HepG2 (cell line): ENCODE measurements at regions not wholly inside any gene's neighbourhood (a gene's known extent, or its start where the extent isn't known, plus 50 kb on each side); places are given as distances from the start of the nearest gene placed in this dataset.
"Not testable (repeated sequence)": the region's sequence is repeated elsewhere in the genome, so short reads cannot be mapped to it uniquely, and the experiment has no call there.

ENCODE experiments used
- DPF2 ChIP-seq: sonication (generic); formaldehyde crosslinking; IDR thresholded peaks from 2 replicates; pipeline ENCODE4 v1.4.0; 2020; ENCODE audit warnings: mild to moderate bottlenecking, low read depth, missing genetic modification reagents, borderline replicate concordance
- HOXA3 ChIP-seq: sonication (generic); formaldehyde crosslinking; IDR thresholded peaks from 2 replicates; pipeline ENCODE4 v1.5.0; 2020; ENCODE audit warnings: missing genetic modification reagents
- MEIS1 ChIP-seq: sonication (generic); formaldehyde crosslinking; IDR thresholded peaks from 2 replicates; pipeline ENCODE4 v1.9.0; 2021; ENCODE audit warnings: mild to moderate bottlenecking, missing genetic modification reagents, moderate library complexity, borderline replicate concordance
- PHF8 ChIP-seq: sonication (generic); formaldehyde crosslinking; IDR thresholded peaks from 2 replicates; pipeline ENCODE4 v1.5.0; 2020; ENCODE audit warnings: missing genetic modification reagents
- TARDBP ChIP-seq: sonication (generic); formaldehyde crosslinking; IDR thresholded peaks from 2 replicates; pipeline ENCODE4 v1.8.0; 2022; ENCODE audit warnings: mild to moderate bottlenecking, missing genetic modification reagents
- ZBTB7B ChIP-seq: sonication (generic); formaldehyde crosslinking; IDR thresholded peaks from 2 replicates; pipeline ENCODE4 v1.4.0; 2020; ENCODE audit warnings: missing genetic modification reagents
- ZC3H13 ChIP-seq: sonication (generic); formaldehyde crosslinking; IDR thresholded peaks from 2 replicates; pipeline ENCODE4 v1.8.1; 2023; ENCODE audit warnings: mild to moderate bottlenecking, missing genetic modification reagents, moderate library complexity
- ZMYM4 ChIP-seq: sonication (generic); formaldehyde crosslinking; IDR thresholded peaks from 2 replicates; pipeline ENCODE4 v1.8.1; 2023; ENCODE audit warnings: mild to moderate bottlenecking, missing genetic modification reagents
- ZNF124 ChIP-seq: sonication (generic); formaldehyde crosslinking; IDR thresholded peaks from 2 replicates; pipeline ENCODE4 v1.4.0; 2020; ENCODE audit warnings: missing genetic modification reagents
- ZNF263 ChIP-seq: sonication (generic); formaldehyde crosslinking; IDR thresholded peaks from 2 replicates; pipeline ENCODE4 v1.4.0; 2020; ENCODE audit warnings: missing genetic modification reagents
- ZNF331 ChIP-seq: sonication (generic); formaldehyde crosslinking; IDR thresholded peaks from 2 replicates; pipeline ENCODE4 v1.4.0; 2020; ENCODE audit warnings: missing genetic modification reagents
- ZNF605 ChIP-seq: sonication (generic); formaldehyde crosslinking; IDR thresholded peaks from 2 replicates; pipeline ENCODE4 v1.8.0; 2022; ENCODE audit warnings: mild to moderate bottlenecking, missing genetic modification reagents
- ZNF792 ChIP-seq: IDR thresholded peaks from 2 replicates; pipeline ENCODE4 v1.6.1; 2016
- TF ChIP-seq, protein P1 (sequence below), 2 experiments: sonication (generic) in 1 of 2; formaldehyde crosslinking in 1 of 2; IDR thresholded peaks; 2 replicates each; pipeline versions ENCODE4 v1.4.0 to v1.6.1; 2016 to 2020; ENCODE audit warnings: borderline replicate concordance in 1 of 2, low read depth in 1 of 2, mild to moderate bottlenecking in 1 of 2, missing genetic modification reagents in 1 of 2
- TF ChIP-seq, protein P2 (sequence below), 2 experiments: IDR thresholded peaks; 2 replicates each; pipeline ENCODE4 v1.6.1; 2011 to 2012; ENCODE audit warnings: low read length in 2 of 2, borderline replicate concordance in 1 of 2, low read depth in 1 of 2, mild to moderate bottlenecking in 1 of 2, moderate library complexity in 1 of 2
- TF ChIP-seq, protein P3 (sequence below): sonication (generic); formaldehyde crosslinking; IDR thresholded peaks from 2 replicates; pipeline ENCODE4 v1.4.0; 2020; ENCODE audit warnings: missing genetic modification reagents
- TF ChIP-seq, protein P4 (sequence below): sonication (generic); formaldehyde crosslinking; IDR thresholded peaks from 2 replicates; pipeline ENCODE4 v1.4.0; 2020; ENCODE audit warnings: missing genetic modification reagents

DNA sequence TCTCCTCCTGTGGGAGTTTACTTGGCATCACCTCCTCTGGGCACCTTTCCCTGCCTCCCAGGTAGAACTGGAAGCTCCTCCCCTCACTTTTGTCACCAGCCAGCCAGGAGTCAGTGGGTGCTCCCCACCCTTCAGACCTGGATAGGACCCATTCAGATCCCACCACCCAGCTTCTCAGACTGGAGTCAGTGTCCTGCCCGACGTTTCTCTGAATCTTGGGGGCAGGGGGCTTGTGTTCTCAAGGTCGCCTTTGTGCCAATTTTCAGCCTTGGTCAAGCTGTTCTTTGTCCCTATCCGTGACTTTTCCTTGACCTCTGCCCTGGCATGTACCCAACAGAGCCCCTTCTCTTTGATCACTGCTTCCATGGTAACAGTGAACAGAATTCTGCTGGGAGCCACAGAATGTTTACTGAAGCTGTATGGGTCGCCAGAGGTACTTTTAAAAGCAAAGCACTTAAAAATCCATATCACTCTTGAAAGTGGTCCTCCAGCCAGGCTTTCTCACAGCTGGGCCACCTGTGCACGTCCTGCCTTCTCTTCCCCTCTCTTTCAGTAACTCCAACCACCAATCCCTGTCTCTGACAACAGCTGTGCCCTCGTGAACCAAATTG, 63.1 kb downstream of the SOWAHC start (continued):
- TF ChIP-seq, protein P1, sequence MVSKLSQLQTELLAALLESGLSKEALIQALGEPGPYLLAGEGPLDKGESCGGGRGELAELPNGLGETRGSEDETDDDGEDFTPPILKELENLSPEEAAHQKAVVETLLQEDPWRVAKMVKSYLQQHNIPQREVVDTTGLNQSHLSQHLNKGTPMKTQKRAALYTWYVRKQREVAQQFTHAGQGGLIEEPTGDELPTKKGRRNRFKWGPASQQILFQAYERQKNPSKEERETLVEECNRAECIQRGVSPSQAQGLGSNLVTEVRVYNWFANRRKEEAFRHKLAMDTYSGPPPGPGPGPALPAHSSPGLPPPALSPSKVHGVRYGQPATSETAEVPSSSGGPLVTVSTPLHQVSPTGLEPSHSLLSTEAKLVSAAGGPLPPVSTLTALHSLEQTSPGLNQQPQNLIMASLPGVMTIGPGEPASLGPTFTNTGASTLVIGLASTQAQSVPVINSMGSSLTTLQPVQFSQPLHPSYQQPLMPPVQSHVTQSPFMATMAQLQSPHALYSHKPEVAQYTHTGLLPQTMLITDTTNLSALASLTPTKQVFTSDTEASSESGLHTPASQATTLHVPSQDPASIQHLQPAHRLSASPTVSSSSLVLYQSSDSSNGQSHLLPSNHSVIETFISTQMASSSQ (IDR thresholded peaks at IDR 0.05; ENCODE audit: low read depth): not testable (repeated sequence)
- TF ChIP-seq, protein P1 (CRISPR knock-in tag; IDR thresholded peaks at IDR 0.05; ENCODE audit: borderline replicate concordance): peak; percentile 82; the same call in 1 of the 2 replicates
- TF ChIP-seq MEIS1 (CRISPR knock-in tag): peak; percentile 49; the same call in 1 of the 2 replicates
- TF ChIP-seq, protein P2, sequence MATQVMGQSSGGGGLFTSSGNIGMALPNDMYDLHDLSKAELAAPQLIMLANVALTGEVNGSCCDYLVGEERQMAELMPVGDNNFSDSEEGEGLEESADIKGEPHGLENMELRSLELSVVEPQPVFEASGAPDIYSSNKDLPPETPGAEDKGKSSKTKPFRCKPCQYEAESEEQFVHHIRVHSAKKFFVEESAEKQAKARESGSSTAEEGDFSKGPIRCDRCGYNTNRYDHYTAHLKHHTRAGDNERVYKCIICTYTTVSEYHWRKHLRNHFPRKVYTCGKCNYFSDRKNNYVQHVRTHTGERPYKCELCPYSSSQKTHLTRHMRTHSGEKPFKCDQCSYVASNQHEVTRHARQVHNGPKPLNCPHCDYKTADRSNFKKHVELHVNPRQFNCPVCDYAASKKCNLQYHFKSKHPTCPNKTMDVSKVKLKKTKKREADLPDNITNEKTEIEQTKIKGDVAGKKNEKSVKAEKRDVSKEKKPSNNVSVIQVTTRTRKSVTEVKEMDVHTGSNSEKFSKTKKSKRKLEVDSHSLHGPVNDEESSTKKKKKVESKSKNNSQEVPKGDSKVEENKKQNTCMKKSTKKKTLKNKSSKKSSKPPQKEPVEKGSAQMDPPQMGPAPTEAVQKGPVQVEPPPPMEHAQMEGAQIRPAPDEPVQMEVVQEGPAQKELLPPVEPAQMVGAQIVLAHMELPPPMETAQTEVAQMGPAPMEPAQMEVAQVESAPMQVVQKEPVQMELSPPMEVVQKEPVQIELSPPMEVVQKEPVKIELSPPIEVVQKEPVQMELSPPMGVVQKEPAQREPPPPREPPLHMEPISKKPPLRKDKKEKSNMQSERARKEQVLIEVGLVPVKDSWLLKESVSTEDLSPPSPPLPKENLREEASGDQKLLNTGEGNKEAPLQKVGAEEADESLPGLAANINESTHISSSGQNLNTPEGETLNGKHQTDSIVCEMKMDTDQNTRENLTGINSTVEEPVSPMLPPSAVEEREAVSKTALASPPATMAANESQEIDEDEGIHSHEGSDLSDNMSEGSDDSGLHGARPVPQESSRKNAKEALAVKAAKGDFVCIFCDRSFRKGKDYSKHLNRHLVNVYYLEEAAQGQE (IDR thresholded peaks at IDR 0.05; ENCODE audit: borderline replicate concordance in 1 of 2, low read depth in 1 of 2, low read length in 2 of 2): 0 out of 4 replicates have a peak, but pooled peaks of 1 of the 2 experiments have one; percentile 23
- TF ChIP-seq ZBTB7B (CRISPR knock-in tag): peak; percentile 92
- TF ChIP-seq, protein P3, sequence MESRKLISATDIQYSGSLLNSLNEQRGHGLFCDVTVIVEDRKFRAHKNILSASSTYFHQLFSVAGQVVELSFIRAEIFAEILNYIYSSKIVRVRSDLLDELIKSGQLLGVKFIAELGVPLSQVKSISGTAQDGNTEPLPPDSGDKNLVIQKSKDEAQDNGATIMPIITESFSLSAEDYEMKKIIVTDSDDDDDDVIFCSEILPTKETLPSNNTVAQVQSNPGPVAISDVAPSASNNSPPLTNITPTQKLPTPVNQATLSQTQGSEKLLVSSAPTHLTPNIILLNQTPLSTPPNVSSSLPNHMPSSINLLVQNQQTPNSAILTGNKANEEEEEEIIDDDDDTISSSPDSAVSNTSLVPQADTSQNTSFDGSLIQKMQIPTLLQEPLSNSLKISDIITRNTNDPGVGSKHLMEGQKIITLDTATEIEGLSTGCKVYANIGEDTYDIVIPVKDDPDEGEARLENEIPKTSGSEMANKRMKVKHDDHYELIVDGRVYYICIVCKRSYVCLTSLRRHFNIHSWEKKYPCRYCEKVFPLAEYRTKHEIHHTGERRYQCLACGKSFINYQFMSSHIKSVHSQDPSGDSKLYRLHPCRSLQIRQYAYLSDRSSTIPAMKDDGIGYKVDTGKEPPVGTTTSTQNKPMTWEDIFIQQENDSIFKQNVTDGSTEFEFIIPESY: 0 out of 2 replicates have a peak, but pooled peaks have one; percentile 20
- TF ChIP-seq ZMYM4 (CRISPR knock-in tag): peak; percentile 70
- TF ChIP-seq ZNF792 (CRISPR knock-in tag): peak; percentile 49; the same call in 1 of the 2 replicates
- peak; percentile 92 for TF ChIP-seq ZNF263 (CRISPR knock-in tag)
- TF ChIP-seq, protein P4, sequence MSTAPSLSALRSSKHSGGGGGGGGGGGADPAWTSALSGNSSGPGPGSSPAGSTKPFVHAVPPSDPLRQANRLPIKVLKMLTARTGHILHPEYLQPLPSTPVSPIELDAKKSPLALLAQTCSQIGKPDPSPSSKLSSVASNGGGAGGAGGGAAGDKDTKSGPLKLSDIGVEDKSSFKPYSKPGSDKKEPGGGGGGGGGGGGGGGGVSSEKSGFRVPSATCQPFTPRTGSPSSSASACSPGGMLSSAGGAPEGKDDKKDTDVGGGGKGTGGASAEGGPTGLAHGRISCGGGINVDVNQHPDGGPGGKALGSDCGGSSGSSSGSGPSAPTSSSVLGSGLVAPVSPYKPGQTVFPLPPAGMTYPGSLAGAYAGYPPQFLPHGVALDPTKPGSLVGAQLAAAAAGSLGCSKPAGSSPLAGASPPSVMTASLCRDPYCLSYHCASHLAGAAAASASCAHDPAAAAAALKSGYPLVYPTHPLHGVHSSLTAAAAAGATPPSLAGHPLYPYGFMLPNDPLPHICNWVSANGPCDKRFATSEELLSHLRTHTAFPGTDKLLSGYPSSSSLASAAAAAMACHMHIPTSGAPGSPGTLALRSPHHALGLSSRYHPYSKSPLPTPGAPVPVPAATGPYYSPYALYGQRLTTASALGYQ (CRISPR knock-in tag): peak; percentile 59; the same call in 1 of the 2 replicates
- peak; percentile 73 for TF ChIP-seq HOXA3 (CRISPR knock-in tag)
- peak; percentile 36; the same call in 1 of the 2 replicates for TF ChIP-seq PHF8
- 0 out of 2 replicates have a peak, but pooled peaks have one; percentile 33 for TF ChIP-seq ZNF331
- peak; percentile 78 for TF ChIP-seq TARDBP (CRISPR knock-in tag)
- peak; percentile 74; the same call in 1 of the 2 replicates for TF ChIP-seq ZNF605
- peak; percentile 81 for TF ChIP-seq DPF2
- TF ChIP-seq ZNF124 (CRISPR knock-in tag): 0 out of 2 replicates have a peak, but pooled peaks have one; percentile 7
- 0 out of 2 replicates have a peak, but pooled peaks have one; percentile 32 for TF ChIP-seq ZC3H13 (CRISPR knock-in tag)
